Head of caudate nucleus (tissue), 42 donors: ENCODE measurements at regions not wholly inside any gene's neighbourhood (a gene's known extent, or its start where the extent isn't known, plus 50 kb on each side); places are given as distances from the start of the nearest gene placed in this dataset.

Experiments used
- DNase-seq, 42 donors: peaks; one replicate each; pipeline versions ENCODE4 v3.0.0 to v3.0.0-alpha.2; 2020 to 2021; ENCODE audit warnings: mixed read lengths in 7 of 42
- intact Hi-C: fragments of 100-400 bp; cut with DNase I; formaldehyde crosslinking; loops from one replicate; pipeline ENCODE4 v1.15.0; 2022

- intact Hi-C loops: no loop called here
- no peak for DNase-seq
Measured at GRCh38 chr2:59986511-59986910, 566.9 kb downstream of the BCL11A start.

DNA sequence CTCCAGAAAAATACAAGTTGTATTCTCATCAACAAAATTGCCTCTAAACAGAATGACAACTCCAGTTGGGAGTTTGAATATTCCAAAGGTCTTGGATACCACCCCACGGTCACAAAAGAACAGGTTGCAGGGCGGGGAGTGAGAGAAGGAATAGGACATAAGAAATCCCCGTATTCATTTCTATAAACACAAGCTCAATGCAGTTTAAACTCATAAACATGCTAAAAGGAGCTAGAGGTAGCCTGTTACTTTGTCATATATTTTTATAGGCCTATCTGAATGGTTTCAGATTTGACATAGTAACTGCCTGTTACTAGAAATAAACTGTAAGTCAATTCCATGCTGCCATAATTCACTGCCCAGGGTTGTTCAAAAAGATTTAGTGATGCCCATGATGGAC is 567.5 kb downstream of the BCL11A start:
- intact Hi-C loops: no loop called here

GRCh38 chr2:59974051-59974766 is 579.2 kb downstream of the BCL11A start:
- intact Hi-C loops: no loop called here
- no peak for DNase-seq

More for the DNA sequence above, 567.5 kb downstream of the BCL11A start:
- DNase-seq: no peak

- no peak for DNase-seq
- intact Hi-C loops: no loop called here
Measured at GRCh38 chr2:59969161-59969560, 584.3 kb downstream of the BCL11A start.

- no peak for DNase-seq
Measured at GRCh38 chr2:59968441-59968840, 585.0 kb downstream of the BCL11A start.

GRCh38 chr2:59967691-59968090 is 585.8 kb downstream of the BCL11A start:
- intact Hi-C loops: no loop called here
- no peak for DNase-seq

More at GRCh38 chr2:59968441-59968840, 585.0 kb downstream of the BCL11A start:
- intact Hi-C loops: no loop called here

GRCh38 chr2:59963157-59963556 is 590.3 kb downstream of the BCL11A start:
- DNase-seq: no peak
- intact Hi-C loops: no loop called here

DNA sequence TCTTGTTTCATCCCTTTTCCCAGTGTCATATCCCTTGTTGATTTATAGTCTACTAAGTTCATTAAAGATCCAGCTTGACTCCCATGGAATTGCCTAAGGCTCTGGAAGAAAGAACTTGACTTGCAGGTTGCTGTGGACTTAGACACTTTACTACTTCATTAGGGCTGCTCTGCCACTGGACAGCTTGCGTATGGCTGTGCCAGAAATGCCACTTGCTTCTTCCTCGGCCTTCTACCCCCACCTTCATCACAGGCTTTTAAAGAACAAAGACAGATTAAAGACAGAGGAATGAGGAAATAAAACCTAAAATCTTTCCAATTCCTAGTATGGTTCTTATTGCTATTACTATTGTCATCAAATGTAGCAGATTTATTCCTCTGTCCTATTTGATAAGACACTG is 591.7 kb downstream of the BCL11A start:
- no peak for DNase-seq
- intact Hi-C loops: no loop called here

GRCh38 chr2:59959944-59960343 is 593.5 kb downstream of the BCL11A start:
- DNase-seq: no peak
- intact Hi-C loops: no loop called here

- no peak for DNase-seq
- intact Hi-C loops: no loop called here
Measured at GRCh38 chr2:59957504-59957903, 596.0 kb downstream of the BCL11A start.

DNA sequence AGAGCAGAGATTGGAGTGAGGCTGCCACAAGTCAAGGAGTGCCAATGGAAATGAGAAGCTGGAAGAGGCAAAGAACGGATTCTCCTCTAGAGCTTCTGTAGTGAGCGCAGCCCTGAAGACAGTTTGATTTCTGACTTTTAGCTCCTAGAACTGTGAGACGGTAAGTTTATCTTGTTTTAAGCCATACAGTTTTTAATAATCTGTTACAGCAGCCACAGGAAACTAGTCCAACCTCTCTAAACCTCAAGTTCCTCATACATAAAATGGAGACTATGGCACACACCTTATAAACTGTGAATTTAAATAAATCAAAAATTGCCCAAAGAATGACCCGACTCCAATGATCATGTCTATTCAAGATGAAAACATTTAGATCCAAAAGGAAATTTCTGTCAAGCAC is 596.5 kb downstream of the BCL11A start:
- DNase-seq: no peak
- intact Hi-C loops: no loop called here

DNA sequence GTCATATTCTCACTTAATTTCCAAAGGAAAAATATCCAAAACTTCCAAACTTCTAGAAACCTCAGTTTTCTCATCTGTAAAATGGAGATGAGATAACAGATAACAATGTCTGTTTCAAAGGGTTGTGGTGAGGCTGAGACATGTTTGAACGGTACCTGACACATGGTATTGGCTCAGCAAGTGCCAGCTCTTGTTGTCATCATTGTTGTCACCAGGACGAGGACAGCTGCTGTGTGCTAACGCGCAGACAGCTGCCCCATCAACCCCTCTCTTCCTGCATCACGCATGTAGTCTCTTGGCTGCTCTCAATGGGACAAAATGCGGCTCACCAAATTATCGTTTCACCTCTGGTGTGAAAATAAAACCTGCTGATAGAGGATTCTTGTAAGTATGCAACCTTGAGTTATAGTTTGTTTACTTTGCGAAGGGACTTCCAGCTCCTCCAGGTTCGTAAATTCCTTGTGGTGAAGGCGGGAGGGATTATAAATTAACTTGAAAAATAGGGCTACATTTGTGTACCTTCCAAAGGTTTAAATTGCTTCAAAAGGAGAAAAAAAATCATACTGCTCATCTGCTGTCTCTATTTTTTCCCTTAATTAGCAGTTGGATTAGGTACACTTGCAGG is 605.4 kb downstream of the BCL11A start:
- no peak for DNase-seq
- intact Hi-C loops: no loop called here

DNA sequence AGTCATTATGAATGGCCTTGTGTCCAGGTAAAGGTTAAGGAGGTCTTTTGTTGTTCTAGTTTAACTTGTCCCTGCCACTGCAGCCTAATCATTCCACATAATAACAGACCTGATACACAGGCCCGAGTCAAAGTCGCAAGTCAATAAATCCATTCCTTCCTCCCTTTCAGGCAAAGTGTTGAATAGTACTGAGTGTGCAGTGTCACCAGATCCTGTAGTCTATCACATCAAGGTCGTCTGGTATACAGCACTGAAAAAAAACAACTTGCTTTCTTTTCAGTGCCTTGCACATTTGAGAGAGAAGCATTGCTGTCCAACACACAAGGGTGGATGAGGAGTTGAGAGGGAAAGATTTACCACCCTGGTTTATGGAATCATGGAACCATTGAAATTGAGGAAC is 606.2 kb downstream of the BCL11A start:
- no peak for DNase-seq
- intact Hi-C loops: no loop called here

- no peak for DNase-seq
- intact Hi-C loops: no loop called here
Measured at GRCh38 chr2:59939236-59939635, 614.2 kb downstream of the BCL11A start.

DNA sequence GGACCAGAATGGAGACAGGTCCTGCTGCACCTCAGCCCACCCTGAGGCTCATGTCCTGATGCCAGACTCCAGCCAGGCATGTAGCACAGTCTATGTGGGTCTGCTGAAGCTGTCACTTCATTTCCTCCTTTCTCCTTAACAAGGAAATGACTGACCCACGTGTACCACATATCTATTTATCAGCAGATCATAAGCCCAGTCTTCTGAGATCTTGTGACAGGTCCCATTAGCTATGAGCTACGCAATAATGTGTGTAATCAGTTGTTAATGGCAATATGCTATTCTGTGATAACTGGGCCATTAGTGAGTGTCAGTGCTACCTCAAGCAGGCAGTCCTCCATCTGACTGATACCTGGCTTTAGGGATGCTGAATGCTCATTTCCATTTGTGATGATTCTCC is 615.3 kb downstream of the BCL11A start:
- intact Hi-C loops: no loop called here
- DNase-seq: no peak

DNA sequence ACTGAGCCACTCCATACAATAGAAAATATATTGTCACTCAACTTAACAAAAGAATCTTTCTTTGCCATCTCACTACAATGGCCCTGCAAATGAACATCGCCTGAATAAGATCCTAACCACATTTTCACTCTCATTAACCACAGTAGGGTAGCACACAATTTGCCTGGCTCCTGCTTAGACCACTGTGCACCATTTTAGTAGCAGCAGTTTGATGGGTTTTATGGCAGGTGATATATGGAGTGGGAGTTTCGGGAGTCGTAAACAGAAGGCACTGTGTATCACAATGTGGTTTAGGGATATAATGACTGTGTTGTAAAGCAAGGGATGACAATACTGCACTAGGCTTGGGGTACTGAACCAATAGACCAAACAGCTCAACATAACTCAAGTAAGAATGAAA is 617.4 kb downstream of the BCL11A start:
- DNase-seq: no peak
- intact Hi-C loops: no loop called here

- intact Hi-C loops: no loop called here
- DNase-seq: no peak
Measured at GRCh38 chr2:59935005-59935404, 618.4 kb downstream of the BCL11A start.

- intact Hi-C loops: no loop called here
- DNase-seq: no peak
Measured at GRCh38 chr2:59933948-59934347, 619.5 kb downstream of the BCL11A start.

DNA sequence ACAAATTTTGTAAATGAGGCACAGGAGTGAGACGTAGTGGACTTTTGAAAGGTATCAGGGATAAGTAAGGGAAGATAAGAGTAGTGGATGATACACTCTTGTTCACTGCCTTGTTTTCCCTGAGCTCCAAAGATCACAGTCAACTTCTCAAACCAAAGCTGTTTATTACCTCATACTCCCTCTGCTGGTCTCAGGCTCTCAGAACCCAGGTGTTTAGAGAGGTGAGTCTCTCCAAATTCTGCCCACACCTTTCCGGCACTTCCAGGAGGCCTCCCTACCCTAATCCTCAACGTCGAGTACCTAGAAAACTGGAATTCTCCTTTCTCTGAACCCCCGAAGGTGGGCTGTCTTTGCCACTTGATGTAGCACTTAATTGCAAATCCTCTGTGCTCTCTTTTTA is 621.1 kb downstream of the BCL11A start:
- DNase-seq: no peak
- intact Hi-C loops: no loop called here

GRCh38 chr2:59930430-59930829 is 623.0 kb downstream of the BCL11A start:
- intact Hi-C loops: no loop called here
- no peak for DNase-seq

DNA sequence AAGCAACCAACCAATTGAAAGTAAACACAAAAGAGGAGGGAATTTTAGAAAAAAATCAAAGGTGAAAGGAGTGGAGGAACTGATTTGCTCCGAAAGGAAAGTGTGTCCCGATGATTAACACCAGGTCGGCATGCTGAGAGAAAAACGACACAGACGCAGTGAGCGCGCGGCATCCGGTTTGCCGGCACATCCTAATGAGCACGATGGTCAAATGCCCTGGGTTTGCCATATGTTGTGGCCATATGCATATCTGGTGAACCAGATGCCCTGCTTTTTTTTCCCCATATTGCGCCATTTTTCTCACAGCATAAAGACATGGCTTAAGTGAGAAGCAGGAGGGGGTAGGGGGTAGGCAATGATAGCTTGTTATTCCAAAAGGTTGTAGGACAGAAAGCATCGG is 626.7 kb downstream of the BCL11A start:
- no peak for DNase-seq
- intact Hi-C loops: no loop called here
